Brain pericyte (primary cell): ENCODE measurements at regions not wholly inside any gene's neighbourhood (a gene's known extent, or its start where the extent isn't known, plus 50 kb on each side); places are given as distances from the start of the nearest gene placed in this dataset.

Source experiments
- DNase-seq: peaks from one replicate; pipeline ENCODE4 v3.0.0-alpha.2; 2012; ENCODE audit warnings: low read depth, low spot score

GRCh38 chr4:28209371-28209924, 1348.8 kb downstream of the STIM2 start:
- no peak for DNase-seq

- DNase-seq: no peak
These were observed 1351.2 kb downstream of the STIM2 start for GRCh38 chr4:28211676-28212470.

- no peak for DNase-seq
These were observed 1360.9 kb downstream of the STIM2 start for GRCh38 chr4:28221536-28221935.

DNA sequence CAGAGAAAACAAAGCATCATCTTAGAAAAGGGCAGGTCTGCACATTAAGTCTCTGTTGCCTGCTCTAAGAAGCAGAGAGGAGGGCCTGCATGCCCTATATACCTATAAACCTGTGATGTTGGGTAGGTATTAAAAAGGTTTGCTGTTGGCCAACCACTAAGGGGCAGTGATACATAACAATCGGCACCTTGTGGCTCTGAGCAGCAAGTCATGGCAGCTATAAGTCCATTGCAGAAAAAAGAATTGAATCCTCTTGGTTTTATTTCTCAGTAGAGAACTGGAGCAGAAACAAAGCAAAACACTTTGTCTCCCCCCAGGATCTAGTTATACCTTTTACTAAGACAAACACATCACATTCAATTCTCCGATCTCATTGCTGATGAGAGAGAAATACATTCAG, 1364.4 kb downstream of the STIM2 start:
- no peak for DNase-seq

DNA sequence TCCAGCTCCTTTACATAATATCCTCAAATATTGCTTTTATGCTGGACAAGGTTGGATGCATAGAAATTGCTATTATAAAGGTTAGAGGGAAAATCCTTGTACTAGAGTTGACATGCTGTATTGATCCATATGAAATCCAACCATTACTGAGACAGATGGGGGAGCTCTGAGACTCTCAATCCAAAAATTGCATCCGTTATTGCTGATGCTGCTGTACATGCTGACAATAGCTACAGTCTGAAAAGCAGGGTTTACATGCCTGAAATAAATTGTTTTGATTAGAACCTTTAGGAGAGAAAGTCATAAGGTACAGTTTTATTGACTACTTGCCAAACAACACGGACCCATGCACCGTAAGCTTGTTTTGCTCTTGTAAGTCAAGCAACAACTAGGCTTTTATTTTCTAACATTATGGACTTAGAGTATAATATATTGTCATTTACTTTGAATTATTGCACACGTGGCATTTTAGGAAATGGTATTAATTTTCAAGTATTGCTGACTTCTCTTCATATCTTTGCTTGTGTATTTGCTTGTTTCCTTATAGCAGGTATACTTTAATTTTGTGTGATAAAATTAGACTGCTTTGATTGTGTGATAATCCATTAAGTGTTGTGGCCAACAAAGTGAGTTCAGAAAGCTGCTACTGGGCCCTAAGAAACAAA, 1365.2 kb downstream of the STIM2 start:
- DNase-seq: no peak

GRCh38 chr4:28226962-28227361, 1366.3 kb downstream of the STIM2 start:
- no peak for DNase-seq

GRCh38 chr4:28227764-28228163, 1367.1 kb downstream of the STIM2 start:
- no peak for DNase-seq

- DNase-seq: no peak
These were observed 1368.2 kb downstream of the STIM2 start for GRCh38 chr4:28228561-28229491.

DNA sequence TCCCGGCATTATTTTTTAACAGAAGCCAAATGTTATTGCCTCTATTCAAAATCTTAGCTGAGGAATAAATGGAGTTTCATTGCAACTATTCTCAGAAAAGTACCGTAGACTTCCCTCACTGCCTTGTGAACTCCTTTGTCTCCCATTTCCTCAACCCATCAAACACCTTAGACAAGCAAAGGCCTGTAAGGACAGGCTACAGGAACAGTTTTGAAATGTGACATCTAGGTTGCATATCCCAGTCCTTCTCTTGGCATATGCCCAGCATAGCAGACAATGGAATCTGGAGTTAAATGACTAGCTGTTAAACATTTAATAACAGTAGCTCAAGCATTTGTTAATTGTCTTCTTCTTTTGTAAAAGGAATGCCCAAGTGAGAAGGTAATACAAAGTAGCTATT, 1371.7 kb downstream of the STIM2 start:
- no peak for DNase-seq

DNA sequence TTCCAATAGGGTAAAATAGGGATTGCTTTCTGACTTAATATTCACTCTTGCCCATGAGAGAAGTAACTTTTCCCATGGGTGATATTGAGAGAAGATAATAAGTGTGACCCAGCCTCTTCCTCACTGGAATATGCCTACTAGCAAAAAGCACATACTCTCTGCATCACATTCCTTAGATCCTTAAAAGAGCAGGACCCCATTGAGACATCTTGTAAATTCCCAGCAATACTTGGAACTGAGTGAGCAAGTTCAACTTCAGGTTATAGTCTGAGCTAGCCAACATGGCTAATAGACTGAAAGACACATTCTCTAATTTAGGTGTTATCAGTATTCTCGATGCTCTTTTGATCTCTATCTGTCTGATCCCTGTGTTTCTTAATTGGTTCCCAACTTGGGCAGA, 1372.3 kb downstream of the STIM2 start:
- DNase-seq: no peak

DNA sequence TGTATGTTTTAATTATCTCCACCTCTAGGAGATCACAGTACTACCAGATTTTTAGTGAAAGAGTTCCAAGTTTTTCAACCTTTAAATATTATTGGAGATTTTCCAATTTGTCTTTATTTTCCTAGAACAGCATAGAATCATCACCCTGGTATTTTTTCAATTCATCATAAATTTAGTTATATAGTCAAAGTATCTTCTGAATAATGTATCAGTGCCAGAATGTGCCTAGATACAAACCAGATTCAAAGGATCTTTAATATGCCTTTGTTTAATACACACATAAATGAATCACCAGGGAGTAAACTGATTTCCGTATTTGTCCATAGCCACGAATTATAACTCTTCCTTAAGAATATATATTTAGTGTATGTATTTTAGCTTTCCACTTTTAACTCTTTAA, 1373.1 kb downstream of the STIM2 start:
- DNase-seq: no peak

DNA sequence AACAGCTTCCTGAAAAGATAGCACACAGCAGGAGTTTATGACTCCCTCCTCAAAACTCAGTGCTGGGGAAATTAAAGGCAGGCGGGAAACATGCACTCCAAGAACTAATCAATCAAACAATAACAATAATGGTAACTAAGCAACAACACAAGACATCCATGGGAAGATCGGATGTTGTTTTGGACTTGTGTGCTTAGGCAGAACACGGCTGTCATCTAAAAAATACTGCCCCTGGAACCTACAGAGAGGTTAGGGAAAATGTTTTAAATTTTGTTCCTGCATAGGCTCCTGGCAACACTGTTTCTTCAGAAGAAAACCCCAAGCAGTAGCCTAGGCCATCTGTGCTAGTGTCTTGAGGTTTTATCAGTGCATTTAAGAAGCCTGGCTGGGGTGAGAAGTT, 1378.2 kb downstream of the STIM2 start:
- no peak for DNase-seq

DNA sequence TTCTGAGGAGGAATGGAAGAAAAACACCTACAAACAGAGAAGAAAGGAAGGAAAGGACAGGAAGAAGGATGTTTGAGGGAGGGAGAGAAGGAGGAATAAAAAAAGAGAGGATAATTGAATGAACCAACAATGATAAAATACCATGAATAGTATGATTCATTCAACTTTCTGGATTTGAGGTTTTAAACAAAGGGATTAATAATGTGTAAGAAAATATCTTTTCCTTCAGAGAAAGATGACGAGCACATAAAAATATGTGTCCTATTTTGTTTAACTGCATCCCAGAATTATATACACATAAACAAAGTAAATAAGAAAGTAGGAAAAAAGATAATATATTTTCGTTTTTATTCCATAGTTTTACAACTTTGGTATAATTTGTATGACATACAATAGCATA, 1380.4 kb downstream of the STIM2 start:
- no peak for DNase-seq

DNA sequence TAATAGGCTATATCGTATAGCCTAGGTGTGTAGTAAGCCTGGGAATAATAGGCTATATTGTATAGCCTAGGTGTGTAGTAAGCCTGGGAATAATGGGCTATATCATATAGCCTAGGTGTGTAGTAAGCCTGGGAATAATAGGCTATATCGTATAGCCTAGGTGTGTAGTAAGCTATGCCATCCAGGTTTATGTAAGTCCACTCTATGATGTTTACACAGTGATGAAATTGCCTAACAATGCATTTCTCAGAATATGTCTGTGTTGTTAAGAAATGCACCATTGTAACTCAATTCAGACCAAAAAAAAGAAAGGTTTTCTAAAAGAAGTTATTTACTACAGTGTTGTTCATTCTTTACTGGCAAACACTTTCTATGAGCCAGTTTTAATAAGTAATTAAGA, 1387.2 kb downstream of the STIM2 start:
- no peak for DNase-seq

DNA sequence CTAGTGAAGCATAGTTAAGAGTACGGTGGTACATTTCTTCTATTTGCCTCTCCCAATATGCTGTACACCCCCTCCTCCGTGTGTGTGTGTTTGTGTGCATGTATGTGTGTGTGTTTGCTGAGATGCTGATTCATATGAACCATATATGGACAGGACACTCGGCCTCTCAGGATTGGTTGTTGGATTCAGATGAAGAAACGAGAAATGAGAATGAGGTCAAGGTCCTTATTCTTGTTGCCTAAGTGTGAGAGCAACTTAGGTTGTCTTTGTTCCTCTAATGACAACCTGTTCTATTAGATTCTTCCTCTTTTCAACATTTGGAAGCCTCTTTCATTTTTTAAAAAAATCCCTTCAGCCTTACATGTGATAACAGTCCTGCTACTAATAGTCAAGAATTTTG, 1387.6 kb downstream of the STIM2 start:
- no peak for DNase-seq

- DNase-seq: no peak
These were observed 1390.0 kb downstream of the STIM2 start for GRCh38 chr4:28250646-28251045.

DNA sequence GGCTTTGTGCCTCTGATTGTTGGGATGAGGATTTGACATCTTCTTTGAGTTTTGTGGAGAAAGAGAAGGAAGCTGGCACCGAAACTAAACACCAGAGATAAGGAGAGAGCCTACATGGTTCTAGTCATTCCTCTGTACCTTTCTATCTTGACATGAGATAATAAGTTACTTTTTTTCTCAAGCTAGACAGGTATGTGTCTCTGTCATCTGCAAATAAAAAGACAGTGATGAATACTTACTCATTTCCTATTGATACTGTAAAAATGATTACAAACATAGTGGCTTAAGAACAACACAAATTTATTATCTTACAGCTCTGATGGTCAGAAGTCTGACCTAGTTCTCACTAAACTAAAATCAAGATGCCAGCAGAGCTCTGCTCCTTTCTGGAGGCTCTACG, 1391.2 kb downstream of the STIM2 start:
- DNase-seq: no peak

DNA sequence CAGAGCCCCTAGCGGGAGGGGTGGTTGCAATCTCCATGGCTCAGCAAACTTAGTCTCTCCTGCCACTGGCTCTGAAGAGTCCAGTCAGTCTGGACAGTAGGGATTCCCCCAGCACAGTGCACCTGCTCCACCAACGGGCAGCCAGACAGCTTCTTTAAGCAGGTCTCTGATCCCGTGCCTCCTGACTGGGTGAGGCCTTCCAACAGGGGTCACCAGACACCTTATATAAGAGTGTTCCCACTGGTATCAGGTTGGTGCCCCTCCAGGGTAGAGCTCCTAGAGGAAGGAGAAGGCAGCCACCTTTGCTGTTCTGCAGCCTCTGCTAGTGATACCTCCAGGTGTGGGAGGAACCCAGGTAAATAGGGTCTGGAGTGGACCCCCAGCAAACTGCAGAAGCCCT, 1393.4 kb downstream of the STIM2 start:
- DNase-seq: no peak

- DNase-seq: no peak
These were observed 1395.7 kb downstream of the STIM2 start for GRCh38 chr4:28256295-28256694.

DNA sequence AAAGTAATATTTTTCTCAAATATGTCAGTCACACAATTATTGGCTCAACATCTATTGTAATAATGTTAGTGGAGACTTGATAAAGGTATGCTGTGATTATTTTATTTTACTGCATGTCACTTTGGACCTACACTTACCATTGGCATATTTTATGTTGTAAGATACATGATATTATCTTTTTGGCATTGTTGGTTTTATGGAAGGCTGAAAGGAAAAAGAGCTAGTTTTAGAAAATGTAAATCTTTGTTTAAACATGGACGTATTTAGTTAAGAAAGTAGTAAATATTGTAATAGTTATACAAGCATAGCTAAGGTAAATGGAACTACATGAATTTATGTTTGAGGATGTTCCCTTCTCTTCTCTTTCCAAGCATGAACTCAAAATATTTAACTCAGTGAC, 1399.3 kb downstream of the STIM2 start:
- no peak for DNase-seq

DNA sequence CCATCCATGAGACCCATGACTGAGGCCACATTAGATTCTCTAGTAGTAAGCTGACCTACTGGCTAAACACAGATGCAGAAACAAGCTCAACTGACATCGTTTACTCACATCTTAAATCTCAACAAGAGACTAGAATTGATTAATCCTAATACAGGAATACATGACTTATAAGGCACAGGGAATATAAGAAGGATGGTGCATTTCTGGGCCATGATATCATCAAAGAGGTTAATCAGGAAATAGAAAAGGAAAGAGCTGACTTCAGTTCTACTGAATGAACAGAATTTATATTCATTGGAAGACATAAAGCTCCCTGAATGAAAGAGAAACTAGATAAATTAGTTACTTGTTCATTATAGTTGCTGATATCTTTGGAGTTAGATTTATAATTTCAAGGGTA, 1406.5 kb downstream of the STIM2 start:
- no peak for DNase-seq

- no peak for DNase-seq
These were observed 1408.8 kb downstream of the STIM2 start for GRCh38 chr4:28269426-28269825.
